ENCODE measurements at regions not wholly inside any gene's neighbourhood (a gene's known extent, or its start where the extent isn't known, plus 50 kb on each side); places are given as distances from the start of the nearest gene placed in this dataset.

DNA sequence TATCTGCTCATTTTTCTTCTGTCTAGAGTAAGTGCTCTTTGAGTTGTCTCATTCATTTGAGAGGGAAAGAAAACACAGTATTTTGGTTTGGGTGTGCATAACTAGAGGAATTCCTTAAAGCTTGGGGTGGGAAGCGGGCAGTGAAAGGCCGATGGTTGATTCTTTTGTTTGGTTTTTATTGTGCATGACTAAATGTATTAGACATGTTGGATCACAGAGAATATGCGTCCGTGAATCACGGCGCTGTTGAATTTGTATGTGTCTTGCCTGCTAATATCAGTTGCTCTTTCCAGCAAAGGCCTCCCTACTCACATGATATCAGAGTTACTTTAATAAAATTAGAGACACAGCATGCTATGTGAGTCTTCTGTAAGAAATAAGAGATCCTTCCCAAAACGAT, 180.0 kb downstream of the CHD9NB start:
- no peak for DNase-seq

DNA sequence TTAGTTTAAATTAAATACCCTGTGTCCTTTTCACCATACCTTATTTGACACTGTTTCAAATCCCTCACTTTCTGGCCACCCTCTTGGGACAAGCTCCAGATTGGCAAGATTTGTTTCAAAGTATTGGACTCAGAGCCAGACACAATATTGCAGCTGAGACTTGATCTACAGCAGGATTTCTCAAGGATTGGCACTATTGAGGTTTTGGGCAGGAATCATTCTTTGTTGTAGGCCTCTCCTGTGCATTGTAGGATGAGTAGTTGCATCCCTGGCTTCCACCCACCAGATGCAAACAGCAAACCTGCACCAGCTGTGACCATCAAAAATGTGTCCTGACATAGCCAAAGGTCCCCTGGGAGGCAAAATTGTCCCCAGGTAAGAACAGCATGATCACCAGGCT, 181.2 kb downstream of the CHD9NB start:
- DNase-seq, result no peak

DNA sequence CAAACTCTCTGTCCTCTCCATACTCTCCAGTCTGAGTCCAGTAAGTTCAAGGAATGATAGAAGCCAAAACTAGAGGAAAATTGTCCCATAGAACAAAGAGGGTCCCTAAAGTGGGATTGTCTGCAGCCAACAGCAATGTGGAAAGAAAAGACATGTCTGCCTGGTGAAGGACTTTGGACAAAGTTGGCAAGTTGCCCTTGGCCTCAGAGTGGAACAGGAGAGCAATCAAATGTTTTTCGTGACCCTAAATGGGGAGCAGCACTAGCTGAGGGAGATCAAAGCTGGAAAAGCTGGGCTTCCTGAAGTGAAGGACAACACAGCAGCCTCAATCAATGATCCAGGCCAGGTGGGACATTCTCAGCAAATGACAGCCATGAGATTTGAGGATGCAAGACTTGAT, 183.5 kb downstream of the CHD9NB start:
- DNase-seq, result no peak

- no peak for DNase-seq
These were observed 189.7 kb downstream of the CHD9NB start for GRCh38 chr16:52863000-52863399.

DNA sequence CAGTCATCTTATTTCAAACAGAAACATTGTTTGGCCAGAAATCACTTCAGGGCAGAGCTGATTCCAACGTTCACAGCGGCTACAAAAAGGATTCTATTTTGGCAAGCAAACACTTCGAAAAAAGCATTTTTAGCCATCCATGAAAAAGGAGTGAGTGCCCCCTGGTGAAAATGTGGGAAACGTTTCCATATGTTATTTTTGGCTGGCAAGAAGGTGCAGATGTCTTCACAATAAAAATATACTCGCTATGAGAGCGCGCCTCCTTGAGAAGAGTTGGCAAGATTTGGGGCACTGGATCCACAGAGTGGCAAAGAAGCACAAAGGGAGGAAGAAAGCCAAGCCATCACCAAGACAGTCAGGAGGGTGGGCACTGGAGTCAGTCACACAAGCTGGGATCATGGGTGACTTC, 191.1 kb downstream of the CHD9NB start:
- peak; percentile 3 to 10 for DNase-seq

- no peak for DNase-seq
These were observed 197.2 kb downstream of the CHD9NB start for GRCh38 chr16:52855463-52855862.

GRCh38 chr16:52852978-52853377, 199.7 kb downstream of the CHD9NB start:
- DNase-seq, result no peak

- no peak for DNase-seq
These were observed 201.4 kb downstream of the CHD9NB start for GRCh38 chr16:52851211-52851740.

DNA sequence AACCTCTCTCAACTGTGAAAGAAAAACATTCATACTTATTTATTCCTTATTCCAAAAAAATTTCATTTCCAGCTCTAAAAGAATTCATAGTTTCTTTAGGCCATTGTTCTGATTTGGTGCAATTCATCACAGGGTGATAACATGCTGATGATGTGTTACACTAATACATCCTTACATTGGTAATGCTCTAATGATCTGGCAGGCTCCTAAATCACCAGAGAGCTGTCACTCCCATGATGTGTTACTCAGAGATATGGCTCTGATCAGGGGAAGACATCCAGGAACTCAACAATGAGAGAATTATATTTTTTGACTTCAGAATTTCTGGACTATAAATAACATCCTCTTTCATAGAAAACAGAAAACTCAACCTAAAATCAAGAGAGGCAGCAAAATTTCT, 209.3 kb downstream of the CHD9NB start:
- no peak for DNase-seq

DNA sequence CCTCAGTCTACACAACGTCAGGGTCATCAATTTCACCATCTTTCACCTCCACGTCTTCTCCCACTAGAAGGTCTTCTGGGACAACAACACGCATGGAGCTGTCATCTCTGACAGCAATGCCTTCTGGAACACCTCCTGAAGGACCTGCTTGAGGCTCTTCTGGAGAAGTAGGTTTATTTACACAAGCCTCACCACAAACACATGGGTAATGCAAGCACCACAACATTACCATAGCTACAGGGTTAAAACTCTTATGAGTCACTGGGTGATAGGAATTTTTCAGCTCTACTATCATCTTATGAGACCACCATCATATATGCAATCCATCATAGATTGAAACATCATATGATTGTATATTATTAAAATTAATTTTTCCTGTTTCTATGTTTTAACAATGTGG, 215.4 kb downstream of the CHD9NB start:
- DNase-seq, result no peak

DNA sequence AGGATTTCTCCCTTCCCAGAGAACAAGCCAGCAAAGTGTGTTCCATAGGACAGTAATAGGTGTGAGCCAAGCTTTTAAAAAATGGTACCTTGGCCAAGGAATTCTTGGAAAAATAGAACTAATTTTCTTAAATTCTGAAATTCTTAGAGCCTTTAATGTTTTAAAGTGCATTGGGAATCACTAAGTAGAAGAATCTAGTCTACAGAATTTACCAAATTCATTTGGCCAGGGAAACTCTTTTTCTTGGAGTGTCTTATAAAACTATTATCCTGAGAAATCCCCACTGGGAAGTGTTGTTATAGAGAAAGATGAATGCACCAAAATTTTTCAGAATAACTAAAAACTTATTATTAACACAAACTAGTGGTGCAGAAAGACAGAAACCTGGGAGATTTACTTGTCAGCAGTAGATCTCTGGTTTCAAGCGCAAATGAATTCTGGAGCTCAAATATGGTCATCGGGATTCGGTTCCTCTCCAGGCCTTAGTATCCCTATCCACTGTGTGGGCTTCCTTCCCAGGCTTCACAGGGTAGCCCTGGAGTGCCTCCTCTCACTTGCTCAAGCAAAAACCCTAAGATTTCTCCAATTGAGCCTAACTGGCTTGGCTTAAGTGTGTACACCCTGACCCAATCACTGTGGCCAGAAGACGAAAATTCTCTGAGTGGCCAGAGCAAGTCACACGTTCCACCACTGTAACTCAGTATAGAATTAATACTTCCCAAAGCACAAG, 217.8 kb downstream of the CHD9NB start:
- no peak for DNase-seq

GRCh38 chr16:52832771-52833170, 219.9 kb downstream of the CHD9NB start:
- no peak for DNase-seq

- no peak for DNase-seq
These were observed 225.2 kb downstream of the CHD9NB start for GRCh38 chr16:52827456-52827855.

- no peak for DNase-seq
These were observed 226.8 kb downstream of the CHD9NB start for GRCh38 chr16:52825892-52826291.

DNA sequence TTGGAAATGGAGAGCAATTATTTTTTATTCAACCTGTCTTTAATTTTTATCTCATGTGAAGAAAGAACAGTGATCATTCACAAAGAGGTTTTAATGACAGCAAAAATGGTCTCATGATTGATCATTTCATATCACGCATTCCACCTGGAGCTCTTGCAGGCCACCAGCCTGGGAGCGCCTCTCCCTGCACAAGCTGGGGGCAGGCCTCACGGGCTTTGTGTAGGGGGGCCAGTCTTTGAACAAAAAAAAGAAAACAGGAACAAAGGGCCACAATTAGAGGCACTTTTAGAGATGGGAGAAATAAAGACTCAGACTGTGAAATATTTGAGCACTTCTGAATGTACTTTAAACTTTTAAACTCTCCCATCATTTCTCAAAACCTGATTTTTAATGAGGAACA, 232.9 kb downstream of the CHD9NB start:
- no peak for DNase-seq

DNA sequence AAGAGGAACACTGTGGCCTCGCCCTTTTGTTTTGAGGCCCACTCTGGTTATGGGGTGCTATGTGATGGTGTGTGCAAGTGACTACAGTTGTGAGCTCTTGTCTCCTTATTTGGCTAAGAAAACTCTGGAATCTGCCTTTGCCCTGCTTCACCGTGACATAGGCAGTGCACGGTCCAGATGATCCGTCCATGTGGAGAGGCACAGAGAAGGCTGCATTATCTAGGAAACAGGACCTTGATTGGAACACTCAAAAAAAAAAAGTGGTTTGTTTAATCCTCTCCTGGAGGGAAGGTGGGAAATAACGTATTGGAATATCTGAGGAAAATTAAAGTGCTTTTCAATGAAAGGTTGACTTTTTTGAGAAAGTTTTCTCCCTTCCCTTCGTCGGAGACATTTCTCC, 233.3 kb downstream of the CHD9NB start:
- DNase-seq, result no peak

DNA sequence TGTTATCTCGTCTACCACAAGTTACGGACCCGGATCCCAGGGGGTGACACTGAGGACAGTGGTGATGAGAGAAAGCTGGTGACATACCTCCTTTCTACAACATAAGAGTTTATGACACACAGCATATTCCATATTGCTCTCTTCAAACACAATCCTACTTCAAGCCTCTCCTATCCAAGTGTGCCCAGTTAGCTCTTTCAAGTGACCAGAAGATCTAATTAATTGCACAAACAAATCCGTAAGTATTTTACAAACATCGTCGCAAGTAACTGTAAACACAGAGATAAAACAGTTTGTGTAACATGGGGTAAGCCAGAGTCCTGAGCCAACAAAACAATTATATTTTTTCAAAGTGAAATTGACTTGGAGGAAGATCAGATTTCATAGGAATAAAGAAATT, 235.0 kb downstream of the CHD9NB start:
- DNase-seq, result no peak

DNA sequence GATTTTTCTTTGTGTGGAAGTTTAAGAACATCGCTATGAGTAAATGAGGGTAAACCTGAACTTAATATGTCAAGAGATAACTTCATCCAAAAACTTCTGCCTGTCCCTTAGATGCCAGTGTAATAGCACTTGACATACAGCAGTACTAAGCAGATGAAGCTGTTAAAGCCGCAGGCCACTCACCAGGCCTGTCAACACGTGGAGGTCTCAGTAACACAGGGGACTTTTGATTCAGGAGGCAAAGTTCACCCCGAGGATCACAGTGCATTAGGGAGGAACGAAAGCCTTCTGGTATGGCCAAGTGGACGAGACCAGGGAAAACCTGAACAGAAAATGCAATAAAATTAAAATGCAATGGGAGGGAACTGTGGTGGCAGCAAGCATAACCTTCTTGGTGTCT, 235.7 kb downstream of the CHD9NB start:
- DNase-seq, result no peak

DNA sequence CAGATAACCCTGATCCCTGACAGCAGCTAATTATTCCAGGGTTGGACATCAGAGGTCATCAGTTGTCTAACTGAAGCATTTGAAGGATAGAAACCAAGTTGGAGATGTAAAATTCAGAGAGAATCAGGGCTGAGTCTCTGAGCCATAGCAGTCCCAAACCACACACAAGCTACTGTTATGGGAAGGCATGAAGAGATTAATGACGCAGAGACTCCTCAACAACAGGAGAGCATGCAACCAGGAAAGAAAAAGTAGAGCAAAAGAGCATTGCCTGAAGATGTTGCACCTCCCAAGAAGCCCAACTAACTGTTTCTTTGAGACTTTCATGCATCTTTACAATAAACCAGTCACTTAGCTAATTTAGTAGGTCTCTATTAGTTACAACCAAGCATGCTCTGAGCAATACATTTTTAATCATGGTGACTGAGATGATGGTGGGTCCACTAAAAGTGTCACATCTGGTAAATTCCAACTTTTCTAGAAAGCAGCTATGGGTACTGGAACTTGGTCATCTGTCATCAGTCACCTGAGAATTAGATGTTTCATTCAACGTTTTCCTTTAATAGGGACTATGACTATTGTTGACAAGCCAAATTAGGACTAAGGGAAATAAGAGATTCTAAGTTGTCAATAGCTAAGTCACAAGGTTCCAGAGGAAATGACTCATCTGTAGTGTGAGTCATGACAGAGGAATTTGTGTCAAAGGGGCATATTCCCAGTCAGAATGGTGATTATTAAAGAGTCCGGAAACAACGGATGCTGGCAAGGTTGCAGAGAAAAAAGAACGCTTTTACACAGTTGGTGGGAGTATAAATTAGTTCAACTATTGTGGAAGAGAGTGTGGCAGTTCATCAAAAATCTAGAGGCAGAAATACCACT, 239.8 kb downstream of the CHD9NB start:
- no peak for DNase-seq

- DNase-seq, result no peak
These were observed 247.0 kb downstream of the CHD9NB start for GRCh38 chr16:52805559-52806168.

GRCh38 chr16:52800432-52800831, 252.3 kb downstream of the CHD9NB start:
- DNase-seq, result no peak

GRCh38 chr16:52799149-52799548, 252.2 kb upstream of the TOX3 start:
- no peak for DNase-seq

DNA sequence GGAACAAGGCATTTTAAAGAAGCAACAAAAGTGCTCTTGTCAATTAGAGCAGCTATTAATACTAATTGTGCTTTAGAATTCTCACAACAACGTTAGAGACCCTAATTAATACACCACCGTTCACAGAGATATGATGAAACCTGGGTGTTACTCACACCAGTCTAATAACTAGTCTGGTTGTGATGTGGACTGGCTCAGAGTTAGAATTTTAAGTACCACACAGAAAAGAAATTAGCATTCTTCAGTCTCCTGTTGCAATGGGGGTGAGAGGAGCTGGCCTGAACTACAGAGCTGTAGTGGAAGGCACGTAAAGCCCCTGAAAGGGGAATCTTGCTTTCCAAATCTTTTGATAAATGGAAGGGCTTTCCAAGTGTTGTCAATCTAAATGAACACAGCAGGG, 240.8 kb upstream of the TOX3 start:
- no peak for DNase-seq
